Ovary (tissue), 7 donors: ENCODE measurements at regions not wholly inside any gene's neighbourhood (a gene's known extent, or its start where the extent isn't known, plus 50 kb on each side); places are given as distances from the start of the nearest gene placed in this dataset.

Experiments used
- DNase-seq, 5 donors: peaks; one replicate each; pipeline ENCODE4 v3.0.0-alpha.2; 2019 to 2020
- H3K27ac ChIP-seq, 2 donors: fragments of 200-600 bp; one replicate each; pipeline versions ENCODE4 v1.5.1 to v1.8.0; 2019 to 2022
- H3K27me3 ChIP-seq: fragments of 200-600 bp; one replicate; pipeline ENCODE4 v1.8.0; 2022
- H3K36me3 ChIP-seq: fragments of 200-600 bp; sonication (generic); one replicate; pipeline ENCODE4 v1.5.1; 2019
- H3K4me1 ChIP-seq: one replicate; pipeline ENCODE4 v1.8.1; 2013; ENCODE audit warnings: mild to moderate bottlenecking, moderate library complexity; ENCODE audit not compliant: insufficient read depth
- H3K4me3 ChIP-seq: fragments of 200-600 bp; sonication (generic); one replicate; pipeline ENCODE4 v1.5.1; 2017
- H3K9me3 ChIP-seq, 2 donors: fragments of 200-600 bp in 1 of 2; sonication (generic) in 1 of 2; one replicate each; pipeline versions ENCODE4 v1.5.1 to v1.8.1; 2013 to 2019; ENCODE audit warnings: mild to moderate bottlenecking in 1 of 2, moderate library complexity in 1 of 2
- EP300 ChIP-seq: sonication (generic); formaldehyde crosslinking; IDR thresholded peaks from one replicate; pipeline ENCODE4 v1.6.1; 2017; ENCODE audit warnings: antibody characterized with exemption
- POLR2A ChIP-seq: fragments of 450-650 bp; IDR thresholded peaks from one replicate; pipeline ENCODE4 v1.6.1; 2017; ENCODE audit warnings: antibody characterized with exemption, mild to moderate bottlenecking, moderate library complexity
- WGBS, 3 donors: extraction: QIAGEN DNeasy Blood & Tissue Kit in 1 of 3; methylation state at CpG; one replicate each; pipeline versions ENCODE4 v1.1.5 to v1.1.7; 2013 to 2017; 5-methylcytosine and 5-hydroxymethylcytosine counted together
- intact Hi-C, 4 donors: fragments of 100-400 bp; cut with DNase I; formaldehyde crosslinking; loops; one replicate each; pipeline versions ENCODE4 v1.11.0 to v1.15.1; 2022 to 2023
- TF ChIP-seq, protein P1 (sequence below), 3 donors: fragments of 450-650 bp in 2 of 3; fragments of 200-600 bp in 1 of 3; IDR thresholded peaks; one replicate each; pipeline versions ENCODE4 v1.5.1 to v1.8.0; 2016 to 2022; ENCODE audit warnings: antibody characterized with exemption in 3 of 3, mild to moderate bottlenecking in 1 of 3
- donor health status: DM: no; HTN: no; CAD: no; lungs with moderate emphysema.
- donor health status: DM: no; HTN: no; CAD: no.
- donor health status: Bipolar disorder and iron deficiency.
- donor health status: DM: no; HTN: no; CAD: no.
- donor health status: DM: yes; HTN: yes; CAD: no.

DNA sequence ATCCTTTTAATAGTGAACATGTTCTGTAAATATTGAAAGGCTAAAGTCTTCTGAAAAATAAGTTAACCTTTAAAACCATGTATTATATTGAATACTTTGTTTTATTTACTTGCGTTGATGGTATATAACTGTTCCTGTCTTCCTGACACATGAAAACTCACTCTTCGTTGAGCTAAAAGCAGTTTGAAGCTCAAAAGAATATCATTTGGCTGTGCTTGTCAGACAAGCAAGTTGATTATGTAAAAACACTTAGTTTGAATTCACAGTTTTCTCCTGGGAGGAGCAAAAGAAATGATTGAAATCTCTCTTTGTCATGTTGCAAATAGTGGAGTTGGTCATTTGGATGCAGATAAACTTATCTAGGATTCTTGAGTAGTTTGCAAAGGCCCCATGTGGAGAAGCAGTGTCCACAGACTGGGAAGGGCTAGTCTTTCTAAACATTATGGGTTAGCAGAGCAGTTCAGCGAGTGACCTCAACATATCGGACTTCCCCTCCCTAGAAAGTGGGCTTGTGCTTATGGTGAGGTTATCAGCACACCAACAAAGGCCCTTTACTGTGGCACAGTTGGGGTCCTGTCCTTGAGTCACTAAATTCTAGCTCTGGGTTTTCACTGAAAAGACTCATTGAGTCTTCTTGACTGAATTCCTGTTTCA is 290.4 kb downstream of the CSNK1G3 start:
- TF ChIP-seq EP300: no peak
- TF ChIP-seq, protein P1, sequence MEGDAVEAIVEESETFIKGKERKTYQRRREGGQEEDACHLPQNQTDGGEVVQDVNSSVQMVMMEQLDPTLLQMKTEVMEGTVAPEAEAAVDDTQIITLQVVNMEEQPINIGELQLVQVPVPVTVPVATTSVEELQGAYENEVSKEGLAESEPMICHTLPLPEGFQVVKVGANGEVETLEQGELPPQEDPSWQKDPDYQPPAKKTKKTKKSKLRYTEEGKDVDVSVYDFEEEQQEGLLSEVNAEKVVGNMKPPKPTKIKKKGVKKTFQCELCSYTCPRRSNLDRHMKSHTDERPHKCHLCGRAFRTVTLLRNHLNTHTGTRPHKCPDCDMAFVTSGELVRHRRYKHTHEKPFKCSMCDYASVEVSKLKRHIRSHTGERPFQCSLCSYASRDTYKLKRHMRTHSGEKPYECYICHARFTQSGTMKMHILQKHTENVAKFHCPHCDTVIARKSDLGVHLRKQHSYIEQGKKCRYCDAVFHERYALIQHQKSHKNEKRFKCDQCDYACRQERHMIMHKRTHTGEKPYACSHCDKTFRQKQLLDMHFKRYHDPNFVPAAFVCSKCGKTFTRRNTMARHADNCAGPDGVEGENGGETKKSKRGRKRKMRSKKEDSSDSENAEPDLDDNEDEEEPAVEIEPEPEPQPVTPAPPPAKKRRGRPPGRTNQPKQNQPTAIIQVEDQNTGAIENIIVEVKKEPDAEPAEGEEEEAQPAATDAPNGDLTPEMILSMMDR (IDR thresholded peaks at IDR 0.05): no peak
- TF ChIP-seq POLR2A: no peak
- DNase-seq: no peak
- Histone ChIP-seq H3K36me3 (no peaks in the 10 kb centered on the region), H3K4me3 (no peak overlapping the region), H3K9me3 (no peaks in the 10 kb centered on the region), H3K27ac (no peak overlapping the region), H3K4me1 (no peaks in the 10 kb centered on the region), H3K27me3 (no peaks in the 10 kb centered on the region)
- 91 to 92% (median 91%) methylated on average over 4 of the region's 4 CpGs for WGBS, 3 donors
- intact Hi-C loops: no loop called here

DNA sequence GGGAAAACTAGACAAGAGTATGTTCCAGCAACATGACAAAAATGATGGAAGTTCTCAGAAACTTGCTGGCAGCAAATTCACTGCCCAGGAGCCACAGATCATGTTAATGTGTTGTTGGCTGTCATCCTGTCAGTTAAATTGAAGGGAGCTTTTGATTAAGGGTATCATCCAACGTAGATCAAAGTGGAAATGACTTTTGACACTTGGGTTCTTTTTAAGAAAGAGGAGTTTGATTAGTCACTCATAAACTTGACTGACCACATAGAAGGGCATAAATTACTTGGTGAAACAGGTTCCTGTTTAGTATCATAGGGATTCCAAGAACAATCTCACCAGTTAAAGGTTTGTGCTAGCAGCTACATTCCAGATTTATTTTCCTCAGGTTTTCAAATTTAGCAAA is 288.7 kb downstream of the CSNK1G3 start:
- no peak for TF ChIP-seq EP300
- TF ChIP-seq, protein P1 (IDR thresholded peaks at IDR 0.05): no peak
- TF ChIP-seq POLR2A: no peak
- H3K27ac ChIP-seq: no peak overlapping the region
- H3K9me3 ChIP-seq: no peaks in the 10 kb centered on the region
- 62 to 75% (median 73%) methylated on average over 1 of the region's 1 CpG for WGBS, 3 donors
- H3K4me3 ChIP-seq: no peak overlapping the region
- H3K4me1 ChIP-seq: no peaks in the 10 kb centered on the region
- no peaks in the 10 kb centered on the region for H3K27me3 ChIP-seq
- no peak for DNase-seq
- intact Hi-C loops: no loop called here
- H3K36me3 ChIP-seq: no peaks in the 10 kb centered on the region

DNA sequence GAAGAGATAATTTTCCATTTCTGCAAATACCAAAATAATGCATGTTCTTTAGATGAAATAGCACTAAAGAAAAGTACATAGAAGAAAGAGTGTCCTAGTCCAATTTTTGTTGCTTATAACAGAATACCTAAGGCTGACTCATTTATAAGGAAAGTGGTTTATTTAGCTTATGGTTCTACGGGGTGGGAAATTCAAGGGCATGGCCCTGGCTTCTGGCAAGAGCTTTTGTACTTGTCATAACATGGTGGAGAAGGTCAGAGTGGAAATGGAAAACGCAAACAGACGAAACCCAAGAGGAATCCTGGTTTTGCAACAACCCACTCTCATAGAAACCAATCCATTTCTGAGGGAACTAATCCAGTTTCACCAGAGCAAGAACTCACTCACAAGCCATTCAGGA is 283.7 kb downstream of the CSNK1G3 start:
- TF ChIP-seq, protein P1 (IDR thresholded peaks at IDR 0.05): no peak
- TF ChIP-seq POLR2A (no peak), EP300 (no peak)
- Histone ChIP-seq H3K4me1 (no peaks in the 10 kb centered on the region), H3K27ac (no peak overlapping the region), H3K9me3 (no peaks in the 10 kb centered on the region), H3K36me3 (no peaks in the 10 kb centered on the region), H3K27me3 (no peaks in the 10 kb centered on the region), H3K4me3 (no peak overlapping the region)
- intact Hi-C loops: no loop called here
- DNase-seq: no peak
- WGBS, 3 donors: 30 to 46% (median 33%) methylated on average over 3 of the region's 3 CpGs

DNA sequence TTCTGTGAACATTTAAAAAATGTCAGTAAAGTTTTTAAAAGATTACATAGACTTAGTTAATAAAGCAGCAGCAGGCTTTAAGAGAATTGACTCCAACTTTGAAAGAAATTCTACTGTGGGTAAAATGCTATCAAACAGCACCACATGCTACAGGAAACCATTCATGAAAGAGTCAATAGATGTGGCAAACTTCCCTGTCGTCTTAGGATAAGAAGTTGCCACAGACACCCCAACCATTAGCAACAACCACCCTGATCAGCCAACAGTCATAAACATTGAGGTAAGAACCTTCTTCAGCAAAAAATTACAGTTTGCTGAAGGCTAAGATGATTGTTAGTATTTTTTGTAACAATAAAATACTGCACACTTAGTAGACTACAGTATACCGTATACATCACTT is 278.2 kb downstream of the CSNK1G3 start:
- Histone ChIP-seq H3K4me3 (no peak overlapping the region), H3K36me3 (no peaks in the 10 kb centered on the region), H3K4me1 (peaks cover 3% of the 10 kb centered on the region), H3K9me3 (no peaks in the 10 kb centered on the region), H3K27ac (no peak overlapping the region), H3K27me3 (no peaks in the 10 kb centered on the region)
- WGBS, 3 donors: 90 to 94% (median 92%) methylated on average over 2 of the region's 2 CpGs
- TF ChIP-seq, protein P1 (IDR thresholded peaks at IDR 0.05): no peak
- intact Hi-C loops: no loop called here
- DNase-seq: no peak
